ENCODE measurements at regions not wholly inside any gene's neighbourhood (a gene's known extent, or its start where the extent isn't known, plus 50 kb on each side); places are given as distances from the start of the nearest gene placed in this dataset.

DNA sequence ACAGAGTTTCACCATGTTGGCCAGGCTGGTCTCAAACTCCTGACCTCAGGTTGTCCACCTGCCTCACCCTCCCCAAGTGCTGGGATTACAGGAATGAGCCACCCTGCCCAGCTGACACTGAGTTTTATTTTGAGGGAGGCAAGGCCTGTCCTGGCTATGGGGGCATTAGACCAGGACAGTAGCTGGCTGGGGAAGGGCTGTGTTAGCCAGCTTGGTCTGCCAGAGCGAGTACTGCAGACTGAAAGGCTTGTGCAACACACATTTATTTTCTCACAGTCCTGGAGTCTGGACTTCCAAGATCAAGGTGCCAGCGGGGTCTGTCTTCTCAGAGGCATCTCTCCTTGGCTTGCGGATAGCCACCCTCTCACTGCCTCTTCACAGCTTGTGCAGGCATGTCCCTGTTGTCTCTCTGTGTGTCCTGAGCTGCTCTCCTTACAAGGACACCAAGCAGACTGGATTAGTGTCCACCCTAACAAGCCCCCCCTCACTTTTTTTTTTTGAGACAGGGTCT is 59.4 kb upstream of the HAAO start:
- TF ChIP-seq, protein P1, sequence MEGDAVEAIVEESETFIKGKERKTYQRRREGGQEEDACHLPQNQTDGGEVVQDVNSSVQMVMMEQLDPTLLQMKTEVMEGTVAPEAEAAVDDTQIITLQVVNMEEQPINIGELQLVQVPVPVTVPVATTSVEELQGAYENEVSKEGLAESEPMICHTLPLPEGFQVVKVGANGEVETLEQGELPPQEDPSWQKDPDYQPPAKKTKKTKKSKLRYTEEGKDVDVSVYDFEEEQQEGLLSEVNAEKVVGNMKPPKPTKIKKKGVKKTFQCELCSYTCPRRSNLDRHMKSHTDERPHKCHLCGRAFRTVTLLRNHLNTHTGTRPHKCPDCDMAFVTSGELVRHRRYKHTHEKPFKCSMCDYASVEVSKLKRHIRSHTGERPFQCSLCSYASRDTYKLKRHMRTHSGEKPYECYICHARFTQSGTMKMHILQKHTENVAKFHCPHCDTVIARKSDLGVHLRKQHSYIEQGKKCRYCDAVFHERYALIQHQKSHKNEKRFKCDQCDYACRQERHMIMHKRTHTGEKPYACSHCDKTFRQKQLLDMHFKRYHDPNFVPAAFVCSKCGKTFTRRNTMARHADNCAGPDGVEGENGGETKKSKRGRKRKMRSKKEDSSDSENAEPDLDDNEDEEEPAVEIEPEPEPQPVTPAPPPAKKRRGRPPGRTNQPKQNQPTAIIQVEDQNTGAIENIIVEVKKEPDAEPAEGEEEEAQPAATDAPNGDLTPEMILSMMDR (IDR thresholded peaks at IDR 0.05) = no peak
- TF ChIP-seq POLR2A (IDR thresholded peaks at IDR 0.05) = no peak
